A549 (cell line): ENCODE measurements at regions not wholly inside any gene's neighbourhood (a gene's known extent, or its start where the extent isn't known, plus 50 kb on each side); places are given as distances from the start of the nearest gene placed in this dataset.

Experiments
- KDM5A ChIP-seq: fragments of 200-600 bp; sonication (generic); IDR thresholded peaks from 2 replicates; pipeline ENCODE4 v1.6.1; 2016; ENCODE audit warnings: antibody characterized with exemption, mild to moderate bottlenecking
- POLR2A ChIP-seq: IDR thresholded peaks from 2 replicates; pipeline ENCODE4 v1.6.1; 2012; ENCODE audit warnings: mild to moderate bottlenecking, low read length

DNA sequence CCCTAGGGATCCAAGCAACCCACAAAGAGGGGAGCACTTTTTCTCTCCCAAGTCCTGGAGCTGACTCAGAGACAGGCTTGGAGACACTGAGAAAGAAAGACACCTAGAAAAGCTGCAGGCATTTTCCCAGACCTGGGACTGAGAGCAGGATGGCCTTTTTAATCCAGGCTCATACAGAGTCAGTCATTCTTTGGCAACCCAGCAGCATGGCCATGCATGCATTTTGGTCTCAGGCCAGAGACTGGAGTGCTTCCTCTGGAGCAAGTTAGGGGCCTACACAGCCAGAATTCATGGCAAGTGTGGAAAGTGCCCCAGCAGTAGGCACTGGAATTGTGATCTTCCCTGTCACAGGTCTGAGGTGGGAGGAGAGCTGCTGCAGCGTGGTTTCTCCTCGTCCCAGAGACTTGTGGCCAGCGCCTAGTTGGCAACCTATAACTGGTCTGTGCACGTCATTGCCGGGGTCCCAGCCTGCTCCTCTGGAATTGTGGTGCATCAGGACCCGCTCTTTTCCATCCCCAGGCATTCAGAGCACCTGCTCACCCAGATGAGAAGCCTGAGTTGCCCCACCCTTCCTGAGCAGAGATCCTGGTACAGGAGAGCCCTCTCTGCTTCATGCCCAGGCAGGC, 231.9 kb upstream of the RAB6C start:
- TF ChIP-seq KDM5A (no peak), POLR2A (no peak)
